ENCODE measurements at regions not wholly inside any gene's neighbourhood (a gene's known extent, or its start where the extent isn't known, plus 50 kb on each side); places are given as distances from the start of the nearest gene placed in this dataset.

- peak; percentile 75 for DNase-seq (ENCODE audit: low read depth)
- TF ChIP-seq CTCF (IDR thresholded peaks at IDR 0.05; ENCODE audit: insufficient read depth, low read depth, low read length): no peak
Observed at GRCh38 chr15:66832664-66833063, 130.6 kb downstream of the SMAD6 start.

GRCh38 chr15:66833371-66833770 is 131.3 kb downstream of the SMAD6 start:
- no peak for DNase-seq (ENCODE audit: low read depth)
- TF ChIP-seq CTCF (IDR thresholded peaks at IDR 0.05; ENCODE audit: insufficient read depth, low read depth, low read length): no peak
- no peak overlapping the region for H3K4me3 ChIP-seq (ENCODE audit: low read depth, low read length)

More at GRCh38 chr15:66832664-66833063, 130.6 kb downstream of the SMAD6 start:
- H3K4me3 ChIP-seq (ENCODE audit: low read depth, low read length): no peak overlapping the region

GRCh38 chr15:66833803-66834202 is 131.8 kb downstream of the SMAD6 start:
- TF ChIP-seq CTCF (IDR thresholded peaks at IDR 0.05; ENCODE audit: insufficient read depth, low read depth, low read length): no peak
- DNase-seq (ENCODE audit: low read depth): no peak
- no peak overlapping the region for H3K4me3 ChIP-seq (ENCODE audit: low read depth, low read length)

- no peak overlapping the region for H3K4me3 ChIP-seq (ENCODE audit: low read depth, low read length)
- peak; percentile 38 for DNase-seq (ENCODE audit: low read depth)
- no peak for TF ChIP-seq CTCF (IDR thresholded peaks at IDR 0.05; ENCODE audit: insufficient read depth, low read depth, low read length)
Observed at GRCh38 chr15:66834881-66835878, 133.1 kb downstream of the SMAD6 start.

GRCh38 chr15:66836231-66837030 is 134.4 kb downstream of the SMAD6 start:
- H3K4me3 ChIP-seq (ENCODE audit: low read depth, low read length): no peak overlapping the region
- DNase-seq (ENCODE audit: low read depth): no peak
- no peak for TF ChIP-seq CTCF (IDR thresholded peaks at IDR 0.05; ENCODE audit: insufficient read depth, low read depth, low read length)

GRCh38 chr15:66838202-66838601 is 136.2 kb downstream of the SMAD6 start:
- H3K4me3 ChIP-seq (ENCODE audit: low read depth, low read length): no peak overlapping the region
- no peak for TF ChIP-seq CTCF (IDR thresholded peaks at IDR 0.05; ENCODE audit: insufficient read depth, low read depth, low read length)
- no peak for DNase-seq (ENCODE audit: low read depth)

Measured in fibroblast of villous mesenchyme (primary cell).